Esophagus mucosa (tissue), 1 donor: ENCODE measurements at regions not wholly inside any gene's neighbourhood (a gene's known extent, or its start where the extent isn't known, plus 50 kb on each side); places are given as distances from the start of the nearest gene placed in this dataset.

Experiments used
- ATAC-seq: fragments of 200-7000 bp; cut with Tn5 transposase; one replicate; pipeline ENCODE4 v1.9.1; 2020
- donor health status: DM: yes; HTN: yes; CAD: no.

- ATAC-seq: no peak
These were observed 818.8 kb downstream of the SLC4A3 start for GRCh38 chr2:220446106-220446712.

DNA sequence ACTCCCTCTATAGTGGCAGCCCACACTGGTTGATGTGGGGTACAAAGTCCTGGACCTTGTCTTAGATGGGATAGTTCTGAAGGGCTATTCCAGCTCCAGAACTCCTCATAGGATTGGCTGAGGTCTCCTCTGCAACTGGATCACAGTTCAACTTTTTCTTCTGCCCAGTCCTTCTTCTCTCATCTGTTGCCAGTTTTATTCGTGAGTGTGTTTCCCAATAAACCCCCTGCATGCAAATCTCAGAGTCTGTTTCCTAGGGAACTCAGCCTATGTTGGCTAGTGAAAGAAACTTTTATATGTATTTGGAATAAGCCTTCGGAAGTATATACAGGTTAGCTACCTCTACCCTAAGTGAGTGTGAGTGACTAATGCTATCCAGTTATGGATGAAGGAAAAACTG is 823.4 kb downstream of the SLC4A3 start:
- no peak for ATAC-seq

DNA sequence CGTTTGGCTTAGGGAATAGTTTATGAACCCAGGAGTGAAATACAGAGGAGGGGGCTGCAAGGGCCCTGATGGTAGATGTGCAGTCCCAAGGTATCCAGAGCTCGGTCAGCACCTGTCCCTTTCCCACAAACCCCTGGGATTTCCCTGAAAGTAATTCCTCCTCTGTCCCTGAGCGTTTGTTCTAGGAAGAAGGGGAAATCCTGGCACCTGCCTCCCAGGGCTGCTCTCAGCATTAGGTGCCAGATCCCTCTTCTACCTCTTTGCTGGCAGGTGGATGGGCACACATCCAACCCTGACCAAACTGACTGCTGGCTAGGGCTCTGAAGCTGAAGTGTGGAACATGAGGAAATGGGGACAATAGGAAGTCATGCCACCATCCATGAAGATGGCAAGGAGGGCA is 824.0 kb downstream of the SLC4A3 start:
- no peak for ATAC-seq

GRCh38 chr2:220452561-220452960 is 825.1 kb downstream of the SLC4A3 start:
- no peak for ATAC-seq

DNA sequence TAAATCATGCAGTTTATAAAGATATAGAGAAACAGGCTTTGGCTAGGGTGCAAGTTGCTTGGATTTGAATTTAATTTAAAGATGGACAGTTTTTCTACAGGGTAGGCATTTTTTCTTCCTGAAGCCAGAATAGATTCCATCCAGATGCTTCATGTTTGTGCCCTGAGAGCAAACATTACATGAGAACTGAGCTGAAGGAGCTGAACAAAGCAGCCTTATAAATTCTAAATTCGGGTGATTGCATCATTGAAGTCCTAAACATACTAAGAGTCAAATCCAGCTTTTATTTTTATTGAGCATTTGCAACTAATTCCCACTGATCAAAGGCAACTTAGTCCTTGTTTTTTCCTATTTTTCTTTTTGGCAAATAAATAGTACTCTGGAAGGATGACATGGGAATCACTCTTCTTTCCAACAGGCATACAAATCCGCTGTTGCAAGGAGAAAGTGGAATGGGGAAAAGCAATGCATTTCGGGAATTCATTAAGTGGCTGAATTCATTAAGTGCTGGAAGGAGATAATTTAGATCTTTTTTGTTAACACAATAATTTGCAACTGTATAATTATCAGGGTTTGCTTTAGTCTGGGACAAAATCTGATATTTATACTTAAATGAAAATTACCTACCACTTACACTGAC is 828.0 kb downstream of the SLC4A3 start:
- ATAC-seq: no peak

GRCh38 chr2:220458051-220458450 is 830.6 kb downstream of the SLC4A3 start:
- ATAC-seq: no peak

- ATAC-seq: no peak
These were observed 833.0 kb downstream of the SLC4A3 start for GRCh38 chr2:220460257-220460985.

GRCh38 chr2:220463876-220464275 is 836.4 kb downstream of the SLC4A3 start:
- ATAC-seq: no peak

DNA sequence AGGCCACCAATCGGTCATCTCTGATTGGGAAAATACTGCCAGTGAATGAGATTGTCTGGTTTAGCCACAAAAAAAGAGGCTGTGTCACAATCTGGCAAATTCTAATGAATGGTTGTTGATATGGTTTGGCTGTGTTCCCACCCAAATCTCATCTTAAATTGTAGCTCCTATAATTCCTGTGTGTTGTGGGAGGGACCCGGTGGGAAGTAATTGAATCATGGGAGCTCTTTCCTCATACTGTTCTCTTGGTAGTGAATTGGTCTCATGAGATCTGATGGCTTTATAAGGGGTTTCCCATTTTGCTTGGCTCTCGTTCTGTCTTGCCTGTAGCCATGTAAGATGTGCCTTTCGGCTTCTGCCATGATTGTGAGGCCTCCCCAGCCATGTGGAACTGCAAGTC is 838.3 kb downstream of the SLC4A3 start:
- no peak for ATAC-seq

- ATAC-seq: no peak
These were observed 838.8 kb downstream of the SLC4A3 start for GRCh38 chr2:220466251-220466691.

- no peak for ATAC-seq
These were observed 841.8 kb downstream of the SLC4A3 start for GRCh38 chr2:220469201-220469600.

- ATAC-seq: no peak
These were observed 846.2 kb downstream of the SLC4A3 start for GRCh38 chr2:220473611-220474010.

DNA sequence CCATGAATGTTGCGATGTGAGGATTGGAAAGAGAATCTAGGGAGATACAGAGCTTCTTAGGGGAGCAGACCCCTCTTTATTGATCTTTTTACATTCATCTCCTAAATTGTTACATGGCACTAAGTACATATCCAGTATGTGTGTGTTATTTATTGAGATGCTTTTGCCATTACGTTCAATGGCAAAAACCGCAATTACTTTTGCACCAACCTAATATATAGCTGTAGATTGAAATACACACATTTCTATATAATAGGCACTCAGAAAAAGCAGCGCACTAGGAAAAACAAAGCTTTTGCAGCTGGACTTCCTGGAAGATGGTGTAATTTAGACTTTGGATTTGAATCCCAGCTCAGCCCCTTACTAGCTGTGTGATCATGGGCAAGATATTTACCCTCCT is 849.4 kb downstream of the SLC4A3 start:
- no peak for ATAC-seq

DNA sequence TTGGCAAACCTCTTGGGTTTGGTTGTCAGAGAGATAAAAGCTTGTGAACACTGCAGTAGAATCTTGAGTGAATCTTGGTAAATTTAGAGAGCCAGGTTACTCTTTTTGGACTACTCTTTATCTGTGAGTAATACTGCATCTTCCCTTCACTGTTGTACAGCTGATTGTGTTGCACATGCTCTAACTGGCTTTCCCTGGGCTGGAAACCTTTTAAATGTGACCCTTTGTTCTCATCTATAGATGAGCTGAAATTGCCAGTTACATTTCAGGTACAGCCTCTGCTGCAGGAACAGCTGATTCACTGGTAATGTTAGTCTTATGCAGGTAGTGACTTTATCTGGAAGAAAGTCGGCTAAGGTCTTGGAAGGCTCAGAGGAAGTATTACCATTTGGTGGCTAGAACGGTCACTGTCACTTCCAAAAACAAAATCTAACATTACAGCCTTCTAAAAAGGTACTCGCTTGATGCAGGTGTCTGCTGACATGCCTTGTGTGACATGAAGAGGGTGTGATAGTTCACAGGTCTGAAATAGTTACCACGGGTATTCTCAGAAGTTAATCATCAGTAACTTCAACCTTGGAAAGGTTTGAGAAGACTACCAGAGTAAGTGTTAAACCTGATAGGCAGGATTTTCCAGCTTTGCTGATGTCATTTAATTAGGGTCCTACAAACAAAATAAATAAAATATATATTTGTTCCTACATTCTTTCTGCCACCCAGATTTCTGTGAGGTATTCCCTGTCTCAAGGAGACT is 851.1 kb downstream of the SLC4A3 start:
- peak; percentile 37 for ATAC-seq

DNA sequence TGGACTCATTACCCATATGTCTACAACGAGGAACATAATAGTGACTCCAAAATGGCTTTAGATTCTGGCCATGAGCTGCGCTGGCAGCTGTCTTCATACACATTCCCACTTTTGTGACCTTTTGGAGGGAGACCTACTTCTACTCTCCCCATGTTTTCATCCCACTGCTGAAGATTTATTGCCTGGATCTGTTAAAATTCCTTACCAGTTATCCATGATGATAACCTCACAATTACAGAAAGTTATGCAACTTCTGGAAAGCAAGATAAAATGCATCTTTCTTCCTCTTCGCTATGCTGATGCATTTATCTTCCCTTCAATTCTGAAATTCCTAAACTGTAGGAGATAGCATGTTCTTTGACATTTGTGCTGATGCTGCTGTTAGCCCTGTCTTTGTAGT is 855.3 kb downstream of the SLC4A3 start:
- no peak for ATAC-seq

GRCh38 chr2:220489121-220489520 is 861.7 kb downstream of the SLC4A3 start:
- ATAC-seq: no peak

DNA sequence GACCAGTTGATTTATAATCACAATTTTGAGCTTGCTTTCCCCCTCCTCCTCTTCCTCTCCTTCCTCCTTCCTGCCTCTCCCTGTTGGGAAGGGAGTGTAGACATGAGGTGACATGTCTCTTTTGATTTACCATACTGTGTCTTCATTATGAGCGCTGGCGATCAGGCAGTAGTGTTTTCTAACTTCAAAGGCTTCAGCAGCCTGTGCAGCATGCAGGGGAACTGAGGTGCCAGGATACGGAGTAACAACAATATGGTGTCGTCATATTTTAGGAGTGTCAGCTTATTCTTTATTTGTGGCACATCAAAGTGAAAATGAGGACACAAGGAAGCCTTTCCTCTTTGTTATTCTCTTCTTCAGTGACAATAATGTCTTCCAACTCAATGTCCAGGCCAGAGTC is 864.2 kb downstream of the SLC4A3 start:
- ATAC-seq: peak; percentile 73

DNA sequence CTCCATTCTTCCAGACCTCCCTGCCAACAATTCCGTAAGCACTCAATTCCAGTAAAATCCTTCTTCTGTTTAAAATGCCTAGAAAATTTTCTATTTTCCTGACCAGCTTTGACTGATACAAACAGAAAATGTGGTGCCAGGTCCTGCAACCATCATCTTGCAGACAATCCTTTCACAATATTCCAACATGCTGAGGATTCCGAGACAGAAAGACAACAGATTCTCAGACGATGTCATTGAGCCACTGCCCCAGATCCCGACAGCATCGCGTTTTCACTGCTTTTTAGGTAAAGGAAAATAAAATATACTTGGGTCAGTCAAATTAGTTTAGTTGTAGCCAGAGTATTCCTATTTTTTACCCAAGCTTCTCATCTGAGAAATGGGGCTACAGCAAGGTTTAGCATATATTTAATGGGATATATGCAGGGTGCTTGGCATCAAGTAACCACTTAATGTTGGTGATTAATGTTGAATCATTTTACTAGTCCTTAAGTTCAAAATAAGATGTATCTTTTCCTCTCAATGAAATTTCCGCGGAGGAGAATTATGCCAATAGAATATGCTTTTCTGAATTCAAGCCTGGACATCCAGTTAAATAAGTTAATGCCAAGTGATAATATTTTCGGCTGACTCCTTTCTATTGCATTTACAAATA is 866.6 kb downstream of the SLC4A3 start:
- ATAC-seq: no peak

- no peak for ATAC-seq
These were observed 869.1 kb downstream of the SLC4A3 start for GRCh38 chr2:220496513-220496912.

GRCh38 chr2:220499225-220499624 is 871.8 kb downstream of the SLC4A3 start:
- peak; percentile 71 for ATAC-seq

DNA sequence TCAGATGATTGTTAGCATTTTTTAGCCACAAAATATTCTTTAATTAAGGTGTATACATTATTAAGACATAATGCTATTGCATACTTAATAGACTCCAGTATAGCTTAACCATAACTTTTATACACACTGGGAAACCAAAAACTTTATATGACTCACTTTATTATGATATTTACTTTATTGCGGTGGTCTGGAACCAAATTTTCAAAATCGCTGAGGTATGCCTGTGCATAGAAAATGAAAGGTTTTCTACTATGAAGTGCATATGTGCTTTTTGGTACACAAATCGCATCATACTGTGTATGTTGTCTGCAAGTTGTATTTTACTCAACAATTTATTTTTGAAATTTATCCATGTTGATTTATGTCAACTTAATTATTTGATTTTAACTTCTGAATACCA is 875.1 kb downstream of the SLC4A3 start:
- no peak for ATAC-seq

- ATAC-seq: no peak
These were observed 876.0 kb downstream of the SLC4A3 start for GRCh38 chr2:220503431-220503830.
